Activated T-helper 2 cell treated with anti-CD3 and anti-CD28 coated beads, Interferon-gamma antibody, Interleukin-2, Interleukin-4, amounts not matched to agents 10 μg/mL and 5 μg/mL and 100 μg/mL, durations not matched to agents 14 hours and 24 hours and 36 hours (primary cell): ENCODE measurements at regions not wholly inside any gene's neighbourhood (a gene's known extent, or its start where the extent isn't known, plus 50 kb on each side); places are given as distances from the start of the nearest gene placed in this dataset.
"Not testable (repeated sequence)": the region's sequence is repeated elsewhere in the genome, so short reads cannot be mapped to it uniquely, and the experiment has no call there.

Source experiments
- DNase-seq: peaks from one replicate; pipeline ENCODE4 v3.0.0; 2021; ENCODE audit warnings: low spot score
- H3K27ac Mint-ChIP-seq: one replicate; pipeline ENCODE4 v1.8.0; 2021; ENCODE audit warnings: mixed read lengths
- H3K27me3 Mint-ChIP-seq: one replicate; pipeline ENCODE4 v1.8.0; 2021; ENCODE audit warnings: low read depth, mixed read lengths
- H3K36me3 Mint-ChIP-seq: one replicate; pipeline ENCODE4 v1.8.0; 2021; ENCODE audit warnings: low read depth, mixed read lengths
- H3K4me1 Mint-ChIP-seq: one replicate; pipeline ENCODE4 v1.8.0; 2021; ENCODE audit warnings: low read depth, mixed read lengths
- H3K4me3 Mint-ChIP-seq: one replicate; pipeline ENCODE4 v1.8.0; 2021; ENCODE audit warnings: low read depth, mild to moderate bottlenecking, moderate library complexity, mixed read lengths
- H3K9me3 Mint-ChIP-seq: one replicate; pipeline ENCODE4 v1.8.0; 2021; ENCODE audit warnings: mixed read lengths
- intact Hi-C: fragments of 100-400 bp; cut with micrococcal nuclease; formaldehyde crosslinking; loops from one replicate; pipeline ENCODE4 v1.15.1; 2023

DNA sequence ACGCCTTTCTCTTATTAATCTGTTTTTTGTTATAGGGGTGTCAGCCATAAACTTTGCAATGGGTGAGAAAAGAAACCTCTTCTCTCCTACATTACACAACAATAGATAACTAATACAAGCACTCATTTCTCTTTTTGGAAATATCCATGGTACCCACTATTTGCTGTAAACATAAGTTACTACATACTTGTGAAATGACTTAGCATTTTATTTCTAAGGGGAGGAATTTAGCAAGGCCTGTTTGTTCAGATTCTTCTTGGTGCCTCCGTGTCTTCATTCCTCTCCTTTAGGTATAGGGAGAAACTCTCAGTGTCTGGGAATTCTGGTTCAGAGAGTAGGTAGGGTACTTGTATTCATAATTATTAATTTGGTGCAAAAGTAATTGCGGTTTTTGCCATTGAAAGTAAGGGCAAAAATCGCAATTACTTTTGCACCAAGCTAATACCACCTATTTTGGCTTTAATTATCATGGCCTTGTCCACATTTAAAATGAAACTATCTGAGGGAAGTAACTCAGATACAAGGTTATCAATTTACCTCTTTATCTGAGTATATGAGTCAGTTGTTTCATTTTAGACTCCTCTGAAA is 134.8 kb downstream of the MREG start:
- intact Hi-C loops: no loop called here
- no peaks in the 10 kb centered on the region for H3K36me3 Mint-ChIP-seq
- peaks cover 13% of the 10 kb centered on the region for H3K27me3 Mint-ChIP-seq
- H3K4me3 Mint-ChIP-seq: no peak overlapping the region
- no peaks in the 10 kb centered on the region for H3K9me3 Mint-ChIP-seq
- H3K4me1 Mint-ChIP-seq: no peaks in the 10 kb centered on the region
- DNase-seq: no peak
- H3K27ac Mint-ChIP-seq: no peak overlapping the region

DNA sequence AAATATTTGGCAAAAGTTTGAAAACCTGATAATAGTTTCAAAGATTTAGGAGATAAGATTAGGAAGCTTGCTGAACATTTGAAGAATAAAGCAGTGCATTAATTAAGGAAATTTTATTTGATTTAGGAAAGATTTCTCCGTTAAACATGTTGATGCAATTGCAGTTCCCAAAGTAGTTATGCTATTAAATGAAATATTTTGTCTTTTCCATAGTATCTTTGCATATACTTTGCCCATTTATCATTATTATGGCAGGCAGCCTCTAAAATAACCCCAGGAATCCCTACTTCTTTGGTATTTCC is 136.5 kb downstream of the MREG start:
- no peaks in the 10 kb centered on the region for H3K36me3 Mint-ChIP-seq
- no peak overlapping the region for H3K4me3 Mint-ChIP-seq
- no peaks in the 10 kb centered on the region for H3K9me3 Mint-ChIP-seq
- intact Hi-C loops: no loop called here
- no peak overlapping the region for H3K27ac Mint-ChIP-seq
- H3K27me3 Mint-ChIP-seq: peaks cover 13% of the 10 kb centered on the region
- no peak for DNase-seq
- no peaks in the 10 kb centered on the region for H3K4me1 Mint-ChIP-seq

DNA sequence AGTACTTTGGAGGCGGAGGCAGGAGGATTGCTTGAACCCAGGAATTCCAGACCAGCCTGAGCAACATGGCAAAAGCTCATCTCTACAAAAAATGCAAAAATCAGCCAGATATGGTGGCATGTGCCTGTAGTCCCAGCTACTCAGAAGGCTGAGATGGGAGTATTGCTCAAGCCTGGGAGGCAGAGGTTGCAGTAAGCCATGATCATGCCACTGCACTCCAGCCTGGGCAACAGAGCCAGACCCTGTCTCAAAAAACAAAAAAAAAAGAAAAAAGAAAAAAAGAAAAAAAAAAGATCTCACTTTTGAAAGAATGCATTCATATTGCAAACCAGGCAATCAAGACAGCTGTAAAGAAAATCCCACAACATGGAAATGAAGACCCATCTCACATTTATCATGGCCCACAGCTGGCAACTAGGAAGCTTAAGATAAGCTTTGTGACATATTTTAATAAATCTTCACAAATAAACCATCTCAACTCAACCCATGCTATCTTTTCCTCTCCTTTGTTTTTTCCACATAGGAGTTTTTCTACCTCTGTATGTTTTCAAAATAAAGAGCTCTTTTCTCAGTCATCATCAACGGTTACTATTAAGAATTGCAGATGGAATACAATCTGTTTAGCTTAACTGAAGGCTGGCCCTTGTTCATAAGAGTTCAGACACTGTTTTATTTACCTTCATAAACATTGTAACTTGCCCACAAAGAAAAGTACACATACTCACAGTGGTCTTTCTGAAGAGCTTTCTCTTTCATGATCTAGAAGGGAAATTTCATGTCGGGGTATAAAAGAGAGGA is 137.0 kb downstream of the MREG start:
- H3K4me3 Mint-ChIP-seq: no peak overlapping the region
- intact Hi-C loops: no loop called here
- no peak overlapping the region for H3K27ac Mint-ChIP-seq

DNA sequence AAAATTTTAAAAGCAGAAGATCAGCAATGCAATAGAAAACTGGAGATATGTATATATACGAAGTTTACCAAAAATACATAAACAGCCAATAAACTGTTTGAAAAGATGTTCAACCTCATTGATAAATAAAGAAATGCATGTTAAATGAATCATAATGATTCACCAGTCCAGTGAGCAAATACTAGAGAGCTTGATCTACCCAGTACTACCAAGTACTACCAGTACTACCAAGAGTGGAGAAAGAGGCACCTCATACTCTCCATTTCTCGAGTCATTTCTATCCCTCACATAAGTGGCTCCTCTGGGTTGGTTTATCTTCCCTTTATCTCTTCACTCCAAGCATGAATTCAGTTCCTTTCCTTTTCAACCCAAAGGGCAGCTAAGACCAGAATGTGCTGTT is 138.9 kb downstream of the MREG start:
- DNase-seq: no peak
- intact Hi-C loops: no loop called here
- Mint-ChIP-seq H3K4me1 (no peaks in the 10 kb centered on the region), H3K36me3 (no peaks in the 10 kb centered on the region), H3K27ac (no peak overlapping the region), H3K9me3 (no peaks in the 10 kb centered on the region), H3K4me3 (no peak overlapping the region), H3K27me3 (peaks cover 13% of the 10 kb centered on the region)

More for the DNA sequence above, 137.0 kb downstream of the MREG start:
- DNase-seq: no peak
- H3K9me3 Mint-ChIP-seq: no peaks in the 10 kb centered on the region
- H3K27me3 Mint-ChIP-seq: peaks cover 13% of the 10 kb centered on the region
- no peaks in the 10 kb centered on the region for H3K36me3 Mint-ChIP-seq
- H3K4me1 Mint-ChIP-seq: no peaks in the 10 kb centered on the region

DNA sequence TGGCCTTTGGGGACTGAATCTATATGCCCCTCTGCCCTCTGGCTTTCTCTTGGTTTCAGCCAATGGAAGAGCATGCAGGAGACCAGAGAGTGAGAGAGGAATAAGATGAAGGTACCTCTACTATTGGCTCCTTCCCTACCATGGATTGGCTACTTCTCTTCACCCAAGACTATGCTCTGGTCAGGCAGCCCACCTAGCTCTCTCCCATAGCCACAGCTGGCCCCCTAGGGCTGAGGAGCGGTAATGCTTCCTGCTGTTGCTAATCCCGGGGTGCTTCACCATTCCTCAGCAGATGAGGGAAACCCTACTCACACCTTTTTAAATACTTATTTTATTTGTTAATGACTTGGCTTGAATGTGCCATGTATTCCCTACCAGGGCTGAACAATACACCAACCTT is 142.4 kb downstream of the MREG start:
- Mint-ChIP-seq H3K4me3 (no peak overlapping the region), H3K27ac (no peak overlapping the region), H3K4me1 (no peaks in the 10 kb centered on the region), H3K9me3 (no peaks in the 10 kb centered on the region), H3K36me3 (no peaks in the 10 kb centered on the region), H3K27me3 (peaks cover 8% of the 10 kb centered on the region)
- no peak for DNase-seq
- intact Hi-C loops: no loop called here

DNA sequence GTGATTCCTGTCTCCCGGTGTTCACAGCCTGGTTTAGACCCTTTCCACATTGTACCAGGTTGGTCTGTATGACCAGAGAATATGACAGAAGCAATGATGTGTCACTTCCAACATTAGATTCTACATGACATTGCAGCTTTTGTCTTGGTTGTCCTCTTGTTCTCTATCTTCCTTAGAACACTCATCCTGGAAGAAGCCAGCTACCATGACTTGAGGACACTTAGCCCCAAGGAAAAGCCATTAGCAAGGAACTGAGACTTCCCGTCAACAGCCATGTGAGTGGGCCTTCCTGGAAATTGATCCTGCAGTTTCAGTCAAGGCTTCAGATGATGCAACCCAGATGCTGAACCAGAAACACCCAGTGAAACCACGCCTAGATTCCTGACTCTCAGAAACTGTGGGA is 143.3 kb downstream of the MREG start:
- H3K27me3 Mint-ChIP-seq: peaks cover 4% of the 10 kb centered on the region
- no peak overlapping the region for H3K27ac Mint-ChIP-seq
- DNase-seq: no peak
- no peaks in the 10 kb centered on the region for H3K4me1 Mint-ChIP-seq
- no peaks in the 10 kb centered on the region for H3K36me3 Mint-ChIP-seq
- intact Hi-C loops: no loop called here
- H3K4me3 Mint-ChIP-seq: no peak overlapping the region
- no peaks in the 10 kb centered on the region for H3K9me3 Mint-ChIP-seq

DNA sequence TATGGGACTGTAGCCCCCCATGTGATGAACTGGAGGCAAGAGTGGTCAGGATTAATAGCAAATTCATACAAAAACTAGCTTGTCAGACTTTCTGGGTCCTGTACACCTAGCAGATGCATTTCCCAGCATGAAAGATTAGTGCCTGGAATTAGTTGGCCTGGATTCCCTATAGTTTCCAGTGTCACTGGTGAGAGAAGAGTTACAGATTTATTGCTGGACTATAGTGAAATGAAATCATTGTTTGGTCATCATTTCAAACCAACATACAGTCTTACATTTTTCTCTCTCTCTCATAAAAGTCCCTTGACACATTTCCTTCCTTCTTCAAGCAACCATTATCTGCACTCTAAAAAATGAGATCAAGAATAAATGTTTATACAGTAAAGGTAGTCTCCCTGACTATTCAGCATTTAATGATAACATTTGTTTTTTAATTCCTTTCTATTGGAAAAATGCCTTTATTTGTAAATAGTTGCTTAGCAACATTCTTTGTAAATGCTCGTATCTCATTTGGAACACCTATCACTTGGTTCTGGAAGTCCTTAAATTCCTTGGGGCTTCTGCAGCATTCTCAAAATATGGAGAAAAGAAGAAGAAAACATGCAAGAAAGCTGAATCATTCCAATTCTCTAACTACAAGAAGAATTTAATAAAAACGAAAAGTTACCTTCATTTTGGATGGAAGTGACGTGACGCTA is 144.4 kb downstream of the MREG start:
- DNase-seq: no peak
- H3K36me3 Mint-ChIP-seq: no peaks in the 10 kb centered on the region
- peaks cover 6% of the 10 kb centered on the region for H3K27me3 Mint-ChIP-seq
- no peaks in the 10 kb centered on the region for H3K4me1 Mint-ChIP-seq
- H3K27ac Mint-ChIP-seq: no peak overlapping the region
- no peaks in the 10 kb centered on the region for H3K9me3 Mint-ChIP-seq
- intact Hi-C loops: no loop called here
- H3K4me3 Mint-ChIP-seq: no peak overlapping the region

DNA sequence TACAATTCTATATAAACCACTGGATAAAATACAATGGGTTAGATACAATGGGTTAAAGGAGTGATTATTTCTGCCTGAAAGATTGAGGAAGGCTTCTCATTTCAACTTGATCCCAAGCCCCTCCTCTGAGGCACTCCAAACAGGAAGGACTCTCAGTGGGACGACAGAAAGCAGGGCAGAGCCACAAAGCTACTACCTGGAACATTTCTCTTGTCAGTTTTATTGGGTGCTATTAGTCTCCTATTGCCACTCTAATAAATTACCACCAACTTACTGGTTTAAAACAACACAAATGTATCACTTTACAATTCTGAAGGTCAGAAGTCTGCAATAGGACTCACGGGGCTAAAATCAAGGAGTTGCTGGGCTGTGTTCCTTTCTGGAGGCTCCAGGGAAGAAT is 146.7 kb downstream of the MREG start:
- Mint-ChIP-seq H3K4me1 (no peaks in the 10 kb centered on the region), H3K4me3 (no peak overlapping the region), H3K36me3 (no peaks in the 10 kb centered on the region), H3K27ac (no peak overlapping the region), H3K9me3 (no peaks in the 10 kb centered on the region), H3K27me3 (peaks cover 13% of the 10 kb centered on the region)
- intact Hi-C loops: no loop called here
- DNase-seq: no peak

DNA sequence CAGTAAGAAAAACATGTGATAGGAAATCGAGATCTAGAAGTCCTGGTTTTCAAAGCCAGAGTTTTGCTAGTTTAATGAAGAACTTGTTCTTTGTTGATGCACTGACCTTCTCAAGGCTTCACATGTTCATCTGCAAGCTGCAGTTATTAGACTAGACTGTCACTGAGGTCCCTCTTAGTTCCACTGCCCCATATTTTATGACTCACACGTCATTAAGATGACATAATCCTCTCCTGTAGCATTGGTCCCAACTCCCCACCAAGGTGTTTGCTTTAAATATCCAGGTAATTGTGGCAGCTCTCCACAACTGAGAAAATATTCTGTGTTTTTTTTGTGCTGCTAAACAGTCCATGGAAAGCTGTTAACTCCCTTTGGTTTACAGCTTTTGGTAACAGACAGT is 149.7 kb downstream of the MREG start:
- no peak overlapping the region for H3K27ac Mint-ChIP-seq

DNA sequence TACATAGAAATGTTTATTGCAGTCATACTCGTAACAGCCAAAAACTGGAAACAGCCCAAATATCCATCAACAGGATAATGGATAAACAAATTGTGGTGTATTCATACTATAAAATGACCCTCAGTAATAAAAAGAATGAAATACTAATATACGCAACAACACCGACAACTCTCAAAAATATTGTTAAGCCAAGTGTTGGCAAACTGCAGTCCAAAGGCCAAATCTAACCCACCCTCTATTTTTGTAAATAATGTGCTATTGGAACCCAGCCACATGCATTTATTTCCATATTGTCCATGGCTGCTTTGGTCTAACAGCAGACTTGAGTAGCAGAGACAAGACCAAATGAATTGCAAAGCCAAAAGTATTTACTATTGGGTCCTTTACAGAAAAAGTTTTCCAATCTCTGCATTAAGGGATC is 151.0 kb downstream of the MREG start:
- intact Hi-C loops: no loop called here
- Mint-ChIP-seq H3K27me3 (peaks cover 11% of the 10 kb centered on the region), H3K4me3 (no peak overlapping the region), H3K36me3 (no peaks in the 10 kb centered on the region), H3K27ac (no peak overlapping the region), H3K9me3 (no peaks in the 10 kb centered on the region), H3K4me1 (no peaks in the 10 kb centered on the region)
- DNase-seq: no peak

More for the DNA sequence above, 149.7 kb downstream of the MREG start:
- Mint-ChIP-seq H3K36me3 (no peaks in the 10 kb centered on the region), H3K4me3 (no peak overlapping the region), H3K4me1 (no peaks in the 10 kb centered on the region), H3K9me3 (no peaks in the 10 kb centered on the region), H3K27me3 (peaks cover 11% of the 10 kb centered on the region)
- intact Hi-C loops: no loop called here
- no peak for DNase-seq

DNA sequence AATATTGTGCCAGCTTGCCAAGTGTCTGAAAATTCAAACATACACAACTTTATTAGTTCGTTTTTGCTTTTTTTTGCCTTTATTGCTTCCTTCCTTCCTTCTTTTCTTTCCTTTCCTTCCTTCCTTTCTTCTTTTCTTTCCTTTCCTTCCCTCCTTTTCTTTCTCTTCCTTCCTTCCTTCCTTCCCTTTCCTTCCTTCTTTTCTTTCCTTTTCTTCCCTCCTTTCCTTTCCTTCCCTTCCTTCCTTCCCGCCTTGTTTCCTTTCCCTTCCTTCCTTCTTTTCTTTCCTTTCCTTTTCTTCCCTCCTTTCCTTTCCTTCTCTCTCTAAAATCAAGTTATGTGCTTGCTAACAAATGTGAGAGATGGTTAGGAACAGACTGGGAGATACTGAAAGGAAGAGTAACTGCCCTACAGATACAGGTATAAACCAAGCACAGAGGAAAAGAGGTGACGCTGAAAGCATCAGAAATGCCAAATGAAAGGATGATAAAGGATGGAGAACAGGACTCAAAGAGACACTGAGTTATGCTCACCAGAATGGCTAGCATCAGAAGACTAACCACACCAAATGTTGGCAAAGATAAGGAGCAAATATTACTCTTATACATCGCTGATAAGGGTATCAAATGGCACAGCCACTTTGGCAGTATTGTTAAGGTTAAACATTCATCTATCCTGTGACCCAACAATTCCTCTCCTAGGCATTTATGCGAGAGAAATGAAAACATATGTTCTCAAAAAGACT is 151.6 kb downstream of the MREG start:
- Mint-ChIP-seq H3K36me3 (no peaks in the 10 kb centered on the region), H3K27me3 (peaks cover 11% of the 10 kb centered on the region), H3K4me3 (no peak overlapping the region), H3K27ac (no peak overlapping the region), H3K4me1 (no peaks in the 10 kb centered on the region), H3K9me3 (no peaks in the 10 kb centered on the region)
- intact Hi-C loops: no loop called here
- no peak for DNase-seq

DNA sequence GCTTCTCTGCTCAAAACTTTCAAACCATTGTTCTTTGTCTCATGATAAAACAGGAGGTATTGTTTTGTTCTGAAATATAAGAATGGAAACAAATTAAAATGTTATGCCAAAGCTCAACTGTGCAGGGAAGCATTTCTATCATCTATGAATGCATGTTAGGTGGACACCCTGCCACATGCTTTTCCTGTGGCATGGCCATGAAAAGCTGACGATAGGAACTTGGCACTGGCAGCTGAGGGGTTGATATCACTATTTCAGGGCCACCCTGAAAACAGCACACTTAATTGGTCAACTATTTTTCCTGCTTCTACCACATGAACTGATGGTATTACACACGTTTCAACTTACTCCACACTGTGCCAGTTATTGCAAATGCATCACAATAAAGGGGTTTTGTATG is 157.3 kb downstream of the MREG start:
- no peaks in the 10 kb centered on the region for H3K4me1 Mint-ChIP-seq
- peaks cover 13% of the 10 kb centered on the region for H3K9me3 Mint-ChIP-seq
- intact Hi-C loops: no loop called here
- H3K27ac Mint-ChIP-seq: no peak overlapping the region
- no peaks in the 10 kb centered on the region for H3K27me3 Mint-ChIP-seq
- DNase-seq: no peak
- no peak overlapping the region for H3K4me3 Mint-ChIP-seq
- H3K36me3 Mint-ChIP-seq: no peaks in the 10 kb centered on the region

DNA sequence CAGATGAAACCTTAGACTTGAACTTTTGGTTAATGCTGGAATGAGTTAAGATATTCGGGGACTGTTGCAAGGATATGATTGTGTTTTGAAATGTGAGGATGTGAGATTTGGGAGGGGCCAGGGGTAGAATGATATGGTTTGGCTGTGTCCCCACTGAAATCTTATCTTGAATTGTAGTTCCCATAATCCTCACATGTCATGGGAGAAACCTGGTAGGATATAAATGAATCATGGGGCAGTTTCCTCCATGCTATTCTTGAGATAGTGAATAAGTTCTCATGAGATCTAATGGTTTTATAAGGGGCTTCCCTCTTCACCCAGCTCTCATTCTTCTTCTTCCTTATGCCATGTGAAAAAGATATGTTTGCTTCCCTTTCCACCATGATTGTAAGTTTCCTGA is 158.0 kb downstream of the MREG start:
- H3K4me1 Mint-ChIP-seq, H3K4me3 Mint-ChIP-seq, H3K27ac Mint-ChIP-seq, intact Hi-C loops, DNase-seq, H3K27me3 Mint-ChIP-seq, H3K36me3 Mint-ChIP-seq: not testable (repeated sequence)
- peaks cover 13% of the 10 kb centered on the region for H3K9me3 Mint-ChIP-seq
